GM12878 (cell line): ENCODE measurements at regions not wholly inside any gene's neighbourhood (a gene's known extent, or its start where the extent isn't known, plus 50 kb on each side); places are given as distances from the start of the nearest gene placed in this dataset.

ENCODE experiments used
- ATAC-seq: fragments of 200-7000 bp; cut with Tn5 transposase; 3 replicates; pipeline ENCODE4 v1.9.1; 2020; ENCODE audit warnings: mild to moderate bottlenecking, moderate library complexity
- BruUV-seq: library from RNA; stranded (reverse); fragments of 400-500 nt; replicated peaks from 2 replicates; lab custom pipeline; 2021; lab: Mats Ljungman, UMichigan
- CTCF ChIA-PET: fragments of 300-600 bp; sonication (Branson Sonifier 250); formaldehyde crosslinking; extraction: SDS; loops from one replicate; lab custom pipeline; 2021; ENCODE audit warnings: inconsistent platforms; lab: Yijun Ruan, JAX
- POLR2A ChIA-PET: fragments of 350-600 bp; formaldehyde crosslinking; extraction: SDS; loops from one replicate; lab custom pipeline; 2021; ENCODE audit warnings: inconsistent platforms; lab: Charles Lee
- RAD21 ChIA-PET: fragments of 300-600 bp; sonication (Branson Sonifier 250); formaldehyde crosslinking; loops from one replicate; lab custom pipeline; 2023; ENCODE audit warnings: antibody characterized with exemption; ENCODE audit not compliant: unreplicated experiment; lab: Charles Lee
- SMC1A ChIA-PET: fragments of 300-600 bp; sonication (Branson Sonifier 250); formaldehyde crosslinking; loops from one replicate; lab custom pipeline; 2023; ENCODE audit not compliant: unreplicated experiment, uncharacterized antibody; lab: Charles Lee
- DNase-seq: peaks from one replicate; pipeline ENCODE4 v3.0.0-alpha.2; 2011; ENCODE audit warnings: low read depth, low spot score
- FAIRE-seq: peaks from 3 replicates; lab custom pipeline; 2011; peaks lifted over from hg19 to GRCh38; lab: Jason Lieb, UNC
- H2AFZ ChIP-seq: 2 replicates; pipeline ENCODE4 v1.6.0; 2011; ENCODE audit warnings: low read depth, low read length, control low read depth; ENCODE audit not compliant: control insufficient read depth
- H3K27ac ChIP-seq: 2 replicates; pipeline ENCODE4 v1.5.1; 2011; ENCODE audit warnings: control low read depth; ENCODE audit not compliant: control insufficient read depth, insufficient read depth
- H3K27me3 ChIP-seq, 2 experiments: replicated peaks in 1 of 2; 2 replicates each; pipeline versions ENCODE4 v1.6.0 to v1.6.1; 2011; ENCODE audit warnings: low read length in 1 of 2; ENCODE audit not compliant: control insufficient read depth in 2 of 2, insufficient read depth in 2 of 2
- H3K36me3 ChIP-seq, 2 experiments: 2 replicates each; pipeline ENCODE4 v1.5.1; 2011; ENCODE audit warnings: low read length in 1 of 2; ENCODE audit not compliant: control insufficient read depth in 2 of 2, insufficient read depth in 2 of 2
- H3K4me1 ChIP-seq: 2 replicates; pipeline ENCODE4 v1.6.1; 2011; ENCODE audit warnings: mild to moderate bottlenecking, low read length, moderate library complexity, mixed read lengths; ENCODE audit not compliant: control insufficient read depth, insufficient read depth
- H3K4me2 ChIP-seq: 2 replicates; pipeline ENCODE4 v1.6.0; 2011; ENCODE audit warnings: control low read depth; ENCODE audit not compliant: control insufficient read depth, insufficient read depth
- H3K4me3 ChIP-seq: fragments of 200-600 bp; sonication (generic); 2 replicates; pipeline ENCODE4 v1.5.1; 2016
- H3K79me2 ChIP-seq: 2 replicates; pipeline ENCODE4 v1.6.0; 2011; ENCODE audit warnings: low read length; ENCODE audit not compliant: control insufficient read depth, insufficient read depth
- H3K9ac ChIP-seq: 2 replicates; pipeline ENCODE4 v1.8.0; 2011; ENCODE audit warnings: low read length, control low read depth, mixed read lengths; ENCODE audit not compliant: control insufficient read depth, insufficient read depth
- H3K9me3 ChIP-seq: replicated peaks from 3 replicates; pipeline ENCODE4 v1.5.1; 2011; ENCODE audit warnings: mild to moderate bottlenecking, low read length; ENCODE audit not compliant: control insufficient read depth, insufficient read depth
- H4K20me1 ChIP-seq: 2 replicates; pipeline ENCODE4 v1.6.0; 2011; ENCODE audit not compliant: control insufficient read depth, insufficient read depth
- BMI1 ChIP-seq: fragments of 450-650 bp; IDR thresholded peaks from 2 replicates; pipeline ENCODE4 v1.6.1; 2016; ENCODE audit warnings: mild to moderate bottlenecking, moderate library complexity, borderline replicate concordance
- CREB1 ChIP-seq: IDR thresholded peaks from 2 replicates; pipeline ENCODE4 v1.6.1; 2012; ENCODE audit warnings: low read depth, mild to moderate bottlenecking, inconsistent platforms
- GABPA ChIP-seq: IDR thresholded peaks from 2 replicates; pipeline ENCODE4 v1.6.1; 2014; ENCODE audit warnings: antibody characterized with exemption, low read depth, mild to moderate bottlenecking, inconsistent platforms
- HDAC6 ChIP-seq: fragments of 200-600 bp; sonication (generic); IDR thresholded peaks from one replicate; pipeline ENCODE4 v1.8.0; 2017; ENCODE audit warnings: antibody characterized with exemption; ENCODE audit not compliant: unreplicated experiment
- IKZF1 ChIP-seq: fragments of 450-650 bp; conservative IDR thresholded peaks from 2 replicates; pipeline ENCODE4 v1.6.1; 2017; ENCODE audit warnings: antibody characterized with exemption, mild to moderate bottlenecking
- NR2C1 ChIP-seq: fragments of 450-650 bp; IDR thresholded peaks from 2 replicates; pipeline ENCODE4 v1.6.1; 2017; ENCODE audit warnings: antibody characterized with exemption, mild to moderate bottlenecking, moderate library complexity
- PBX3 ChIP-seq: IDR thresholded peaks from 2 replicates; pipeline ENCODE4 v1.6.1; 2011; ENCODE audit warnings: mild to moderate bottlenecking, low read depth, low read length, moderate library complexity; ENCODE audit not compliant: insufficient replicate concordance
- RFX5 ChIP-seq: IDR thresholded peaks from 2 replicates; pipeline ENCODE4 v1.6.1; 2011; ENCODE audit warnings: low read depth, low read length, improper control_type of control experiment
- SMAD5 ChIP-seq: IDR thresholded peaks from 2 replicates; pipeline ENCODE4 v1.6.1; 2016; ENCODE audit warnings: antibody characterized with exemption, low read depth
- SMC3 ChIP-seq: IDR thresholded peaks from 2 replicates; pipeline ENCODE4 v1.6.1; 2011; ENCODE audit warnings: low read length, improper control_type of control experiment, borderline replicate concordance
- TARDBP ChIP-seq: IDR thresholded peaks from 2 replicates; pipeline ENCODE4 v1.6.1; 2016; ENCODE audit warnings: borderline replicate concordance
- TCF3 ChIP-seq: IDR thresholded peaks from 2 replicates; pipeline ENCODE4 v1.6.1; 2012; ENCODE audit warnings: low read depth, mild to moderate bottlenecking, low read length, borderline replicate concordance; ENCODE audit not compliant: insufficient read depth
- USF1 ChIP-seq: IDR thresholded peaks from 2 replicates; pipeline ENCODE4 v1.6.1; 2011; ENCODE audit warnings: borderline replicate concordance, low read depth, mild to moderate bottlenecking, moderate library complexity, mixed read lengths, low read length; ENCODE audit not compliant: insufficient read depth; ENCODE audit errors: extremely low read length
- ZBED1 ChIP-seq: IDR thresholded peaks from 2 replicates; pipeline ENCODE4 v1.6.1; 2016; ENCODE audit warnings: borderline replicate concordance
- ZSCAN29 ChIP-seq: fragments of 450-650 bp; IDR thresholded peaks from 2 replicates; pipeline ENCODE4 v1.6.1; 2017; ENCODE audit warnings: mild to moderate bottlenecking, moderate library complexity
- WGBS: methylation state at CpG from one replicate; pipeline ENCODE4 v1.1.6; 2016; ENCODE audit warnings: low lambda C conversion rate; ENCODE audit not compliant: insufficient replicate concordance, insufficient coverage; ENCODE audit errors: missing lambda C conversion rate; 5-methylcytosine and 5-hydroxymethylcytosine counted together
- in situ Hi-C: fragments of 300-500 bp; cut with MboI; formaldehyde crosslinking; loops from 9 replicates; pipeline ENCODE4 v1.14.3; 2018; ENCODE audit warnings: mixed read lengths
- intact Hi-C: fragments of 100-400 bp; cut with micrococcal nuclease; formaldehyde crosslinking; loops from one replicate; pipeline ENCODE4 v1.14.2; 2022; ENCODE audit not compliant: unreplicated experiment
- TF ChIP-seq, protein P1 (sequence below): IDR thresholded peaks from 2 replicates; pipeline ENCODE4 v1.6.1; 2012; ENCODE audit warnings: low read depth, low read length, improper control_type of control experiment
- TF ChIP-seq, protein P2 (sequence below): IDR thresholded peaks from 2 replicates; pipeline ENCODE4 v1.6.1; 2011; ENCODE audit warnings: low read depth, mild to moderate bottlenecking, low read length, moderate library complexity, borderline replicate concordance; ENCODE audit errors: extremely low read depth
- TF ChIP-seq, protein P3 (sequence below): IDR thresholded peaks from 2 replicates; pipeline ENCODE4 v1.6.1; 2012; ENCODE audit warnings: low read depth, low read length, improper control_type of control experiment

- TF ChIP-seq, protein P1, sequence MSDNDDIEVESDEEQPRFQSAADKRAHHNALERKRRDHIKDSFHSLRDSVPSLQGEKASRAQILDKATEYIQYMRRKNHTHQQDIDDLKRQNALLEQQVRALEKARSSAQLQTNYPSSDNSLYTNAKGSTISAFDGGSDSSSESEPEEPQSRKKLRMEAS: no peak
- TF ChIP-seq NR2C1 (no peak), GABPA (no peak), CREB1 (no peak), BMI1 (no peak), IKZF1 (no peak), PBX3 (no peak), SMAD5 (no peak)
- TF ChIP-seq, protein P2, sequence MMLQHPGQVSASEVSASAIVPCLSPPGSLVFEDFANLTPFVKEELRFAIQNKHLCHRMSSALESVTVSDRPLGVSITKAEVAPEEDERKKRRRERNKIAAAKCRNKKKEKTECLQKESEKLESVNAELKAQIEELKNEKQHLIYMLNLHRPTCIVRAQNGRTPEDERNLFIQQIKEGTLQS: no peak
These were observed 361.8 kb upstream of the ACTBL2 start (continued) for GRCh38 chr5:57844410-57844809.

GRCh38 chr5:57843059-57843367, 360.4 kb upstream of the ACTBL2 start:
- Histone ChIP-seq H3K36me3 (no peaks in the 10 kb centered on the region), H3K4me1 (no peaks in the 10 kb centered on the region), H3K27me3 (no peaks in the 10 kb centered on the region), H4K20me1 (no peaks in the 10 kb centered on the region), H3K79me2 (no peaks in the 10 kb centered on the region), H3K4me2 (no peak overlapping the region), H3K9me3 (no peaks in the 10 kb centered on the region), H2AFZ (no peak overlapping the region), H3K27ac (no peak overlapping the region), H3K4me3 (no peak overlapping the region), H3K9ac (no peak overlapping the region)
- ChIA-PET SMC1A (no interaction called here), CTCF (no interaction called here), RAD21 (no interaction called here), POLR2A (no interaction called here)
- ATAC-seq (no peak), FAIRE-seq (no peak), DNase-seq (no peak)
- 0% methylated on average over 2 of the region's 2 CpGs for WGBS
- in situ Hi-C loops (no loop called here), intact Hi-C loops (no loop called here)
- no peak for TF ChIP-seq RFX5
- no peak for TF ChIP-seq HDAC6
- TF ChIP-seq SMAD5: no peak
- no peak for TF ChIP-seq USF1
- no peak for TF ChIP-seq SMC3
- TF ChIP-seq, protein P3, sequence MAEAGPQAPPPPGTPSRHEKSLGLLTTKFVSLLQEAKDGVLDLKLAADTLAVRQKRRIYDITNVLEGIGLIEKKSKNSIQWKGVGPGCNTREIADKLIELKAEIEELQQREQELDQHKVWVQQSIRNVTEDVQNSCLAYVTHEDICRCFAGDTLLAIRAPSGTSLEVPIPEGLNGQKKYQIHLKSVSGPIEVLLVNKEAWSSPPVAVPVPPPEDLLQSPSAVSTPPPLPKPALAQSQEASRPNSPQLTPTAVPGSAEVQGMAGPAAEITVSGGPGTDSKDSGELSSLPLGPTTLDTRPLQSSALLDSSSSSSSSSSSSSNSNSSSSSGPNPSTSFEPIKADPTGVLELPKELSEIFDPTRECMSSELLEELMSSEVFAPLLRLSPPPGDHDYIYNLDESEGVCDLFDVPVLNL: no peak
- TF ChIP-seq TCF3: no peak
- TF ChIP-seq ZBED1: no peak
- TF ChIP-seq TARDBP: no peak
- TF ChIP-seq ZSCAN29: no peak
- BruUV-seq: no TSS peak
